ENCODE measurements at regions not wholly inside any gene's neighbourhood (a gene's known extent, or its start where the extent isn't known, plus 50 kb on each side); places are given as distances from the start of the nearest gene placed in this dataset.
A peak's percentile ranks its signal among the peaks of the same experiment; 100 is the strongest.

- no peak overlapping the region for H3K4me3 ChIP-seq (ENCODE audit: low read depth, low read length)
- DNase-seq (ENCODE audit: low read depth): no peak
Observed at GRCh38 chr2:238573065-238573778, 146.5 kb downstream of the ASB1 start.

GRCh38 chr2:238573916-238574315 lies 147.2 kb downstream of the ASB1 start:
- DNase-seq (ENCODE audit: low read depth): no peak
- H3K4me3 ChIP-seq (ENCODE audit: low read depth, low read length): no peak overlapping the region

GRCh38 chr2:238574490-238575271 lies 148.0 kb downstream of the ASB1 start:
- H3K4me3 ChIP-seq (ENCODE audit: low read depth, low read length): no peak overlapping the region
- DNase-seq (ENCODE audit: low read depth): no peak

- H3K4me3 ChIP-seq (ENCODE audit: low read depth, low read length): no peak overlapping the region
- no peak for DNase-seq (ENCODE audit: low read depth)
Observed at GRCh38 chr2:238576674-238577073, 149.9 kb downstream of the ASB1 start.

- DNase-seq (ENCODE audit: low read depth): no peak
- no peak overlapping the region for H3K4me3 ChIP-seq (ENCODE audit: low read depth, low read length)
Observed at GRCh38 chr2:238578256-238578655, 151.5 kb downstream of the ASB1 start.

- no peak for DNase-seq (ENCODE audit: low read depth)
- H3K4me3 ChIP-seq (ENCODE audit: low read depth, low read length): no peak overlapping the region
Observed at GRCh38 chr2:238580486-238580885, 153.8 kb downstream of the ASB1 start.

- H3K4me3 ChIP-seq (ENCODE audit: low read depth, low read length): no peak overlapping the region
- no peak for DNase-seq (ENCODE audit: low read depth)
Observed at GRCh38 chr2:238581126-238581525, 154.4 kb downstream of the ASB1 start.

GRCh38 chr2:238582159-238582558 lies 155.4 kb downstream of the ASB1 start:
- peak; percentile 25 for DNase-seq (ENCODE audit: low read depth)

GRCh38 chr2:238584617-238585016 lies 157.9 kb downstream of the ASB1 start:
- H3K4me3 ChIP-seq (ENCODE audit: low read depth, low read length): no peak overlapping the region
- DNase-seq (ENCODE audit: low read depth): no peak

More at GRCh38 chr2:238582159-238582558, 155.4 kb downstream of the ASB1 start:
- H3K4me3 ChIP-seq (ENCODE audit: low read depth, low read length): no peak overlapping the region

- DNase-seq (ENCODE audit: low read depth): no peak
Observed at GRCh38 chr2:238585836-238586821, 159.4 kb downstream of the ASB1 start.

GRCh38 chr2:238586931-238587775 lies 160.4 kb downstream of the ASB1 start:
- no peak overlapping the region for H3K4me3 ChIP-seq (ENCODE audit: low read depth, low read length)
- DNase-seq (ENCODE audit: low read depth): no peak

More at GRCh38 chr2:238585836-238586821, 159.4 kb downstream of the ASB1 start:
- no peak overlapping the region for H3K4me3 ChIP-seq (ENCODE audit: low read depth, low read length)

- no peak overlapping the region for H3K4me3 ChIP-seq (ENCODE audit: low read depth, low read length)
- DNase-seq (ENCODE audit: low read depth): no peak
Observed at GRCh38 chr2:238587776-238588660, 161.3 kb downstream of the ASB1 start.

GRCh38 chr2:238589591-238590460 lies 163.1 kb downstream of the ASB1 start:
- H3K4me3 ChIP-seq (ENCODE audit: low read depth, low read length): no peak overlapping the region
- no peak for DNase-seq (ENCODE audit: low read depth)

- DNase-seq (ENCODE audit: low read depth): no peak
- no peak overlapping the region for H3K4me3 ChIP-seq (ENCODE audit: low read depth, low read length)
Observed at GRCh38 chr2:238591732-238592131, 165.0 kb downstream of the ASB1 start.

GRCh38 chr2:238593236-238593635 lies 166.5 kb downstream of the ASB1 start:
- no peak overlapping the region for H3K4me3 ChIP-seq (ENCODE audit: low read depth, low read length)
- DNase-seq (ENCODE audit: low read depth): no peak

GRCh38 chr2:238593678-238594077 lies 167.0 kb downstream of the ASB1 start:
- no peak overlapping the region for H3K4me3 ChIP-seq (ENCODE audit: low read depth, low read length)
- DNase-seq (ENCODE audit: low read depth): no peak
